Choroid plexus epithelial cell (primary cell): ENCODE measurements at regions not wholly inside any gene's neighbourhood (a gene's known extent, or its start where the extent isn't known, plus 50 kb on each side); places are given as distances from the start of the nearest gene placed in this dataset.
"Not testable (repeated sequence)": the region's sequence is repeated elsewhere in the genome, so short reads cannot be mapped to it uniquely, and the experiment has no call there.

Experiments
- DNase-seq: peaks from one replicate; pipeline ENCODE4 v3.0.0-alpha.2; 2010; ENCODE audit warnings: low read depth
- H3K4me3 ChIP-seq: 2 replicates; pipeline ENCODE4 v1.5.1; 2011; ENCODE audit warnings: low read depth, mild to moderate bottlenecking, control low read depth, low read length, moderate library complexity
- TF ChIP-seq, protein P1 (sequence below): conservative IDR thresholded peaks from 2 replicates; pipeline ENCODE4 v1.5.1; 2011; ENCODE audit warnings: low read depth, mild to moderate bottlenecking, control low read depth, inconsistent platforms, low read length, moderate library complexity

DNA sequence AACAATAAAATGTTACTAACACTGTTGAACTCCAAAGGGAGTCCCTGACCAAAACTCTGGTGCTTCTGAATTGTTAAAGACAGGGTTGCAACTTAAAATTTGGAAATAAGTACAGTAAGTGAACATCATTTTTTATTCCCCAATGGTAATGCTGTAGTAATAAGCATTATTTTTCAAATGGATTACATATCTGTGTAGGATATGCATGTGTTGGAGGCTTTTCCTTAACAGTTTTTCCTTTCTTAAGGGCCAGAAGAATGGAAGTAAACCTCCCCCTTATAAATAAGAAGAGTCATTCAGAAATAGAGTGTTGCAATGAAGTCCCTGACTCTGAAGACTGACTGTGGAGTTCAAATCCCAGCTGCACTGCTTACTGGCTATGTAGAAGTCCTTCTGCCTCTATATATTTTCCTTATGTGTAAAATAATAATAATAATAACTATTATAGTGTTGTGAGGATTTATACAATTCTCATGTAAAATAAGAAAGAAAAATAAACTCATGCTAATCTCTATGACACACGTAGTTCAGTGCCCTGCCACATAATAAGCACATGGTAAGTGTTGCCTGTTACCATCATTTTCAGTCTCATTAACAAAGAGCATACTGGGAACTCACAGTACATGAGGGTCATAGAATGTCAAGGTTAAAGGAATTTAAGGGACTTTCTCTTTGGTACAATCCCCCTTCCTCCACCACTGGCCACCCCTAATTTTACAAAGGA is 129.8 kb upstream of the SMLR1 start:
- H3K4me3 ChIP-seq = peak overlapping the region; percentile 12
- peak; percentile 23 for DNase-seq
- TF ChIP-seq, protein P1, sequence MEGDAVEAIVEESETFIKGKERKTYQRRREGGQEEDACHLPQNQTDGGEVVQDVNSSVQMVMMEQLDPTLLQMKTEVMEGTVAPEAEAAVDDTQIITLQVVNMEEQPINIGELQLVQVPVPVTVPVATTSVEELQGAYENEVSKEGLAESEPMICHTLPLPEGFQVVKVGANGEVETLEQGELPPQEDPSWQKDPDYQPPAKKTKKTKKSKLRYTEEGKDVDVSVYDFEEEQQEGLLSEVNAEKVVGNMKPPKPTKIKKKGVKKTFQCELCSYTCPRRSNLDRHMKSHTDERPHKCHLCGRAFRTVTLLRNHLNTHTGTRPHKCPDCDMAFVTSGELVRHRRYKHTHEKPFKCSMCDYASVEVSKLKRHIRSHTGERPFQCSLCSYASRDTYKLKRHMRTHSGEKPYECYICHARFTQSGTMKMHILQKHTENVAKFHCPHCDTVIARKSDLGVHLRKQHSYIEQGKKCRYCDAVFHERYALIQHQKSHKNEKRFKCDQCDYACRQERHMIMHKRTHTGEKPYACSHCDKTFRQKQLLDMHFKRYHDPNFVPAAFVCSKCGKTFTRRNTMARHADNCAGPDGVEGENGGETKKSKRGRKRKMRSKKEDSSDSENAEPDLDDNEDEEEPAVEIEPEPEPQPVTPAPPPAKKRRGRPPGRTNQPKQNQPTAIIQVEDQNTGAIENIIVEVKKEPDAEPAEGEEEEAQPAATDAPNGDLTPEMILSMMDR = no peak

DNA sequence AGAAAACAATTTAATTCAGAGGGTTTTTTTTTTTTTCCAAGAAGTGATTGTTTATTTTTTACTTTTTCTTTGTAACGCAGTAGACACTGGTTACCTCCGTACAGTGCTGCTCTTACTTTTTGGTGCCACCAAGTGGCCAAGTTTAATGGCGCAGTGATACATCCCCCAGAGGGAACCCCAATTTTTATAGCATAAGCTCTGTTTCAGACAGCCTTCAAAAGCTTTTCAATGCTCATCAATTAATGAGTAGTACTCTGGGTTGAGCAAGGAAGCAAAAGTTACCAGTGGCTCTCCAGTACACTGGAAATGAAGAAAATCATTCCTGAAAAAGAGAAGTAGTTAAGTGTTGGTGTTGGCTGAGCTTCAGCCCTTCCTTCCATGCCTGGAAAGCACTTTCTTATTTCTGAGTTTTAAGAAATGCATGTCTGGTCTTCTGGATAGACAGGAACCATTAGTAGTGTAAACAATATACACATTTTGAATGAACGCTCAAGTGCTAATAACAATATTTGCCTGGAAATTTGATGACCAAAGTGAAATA is 129.1 kb upstream of the SMLR1 start:
- TF ChIP-seq, protein P1 = peak; percentile 93
- peak; percentile 81 for DNase-seq
- peak overlapping the region; percentile 12 for H3K4me3 ChIP-seq

DNA sequence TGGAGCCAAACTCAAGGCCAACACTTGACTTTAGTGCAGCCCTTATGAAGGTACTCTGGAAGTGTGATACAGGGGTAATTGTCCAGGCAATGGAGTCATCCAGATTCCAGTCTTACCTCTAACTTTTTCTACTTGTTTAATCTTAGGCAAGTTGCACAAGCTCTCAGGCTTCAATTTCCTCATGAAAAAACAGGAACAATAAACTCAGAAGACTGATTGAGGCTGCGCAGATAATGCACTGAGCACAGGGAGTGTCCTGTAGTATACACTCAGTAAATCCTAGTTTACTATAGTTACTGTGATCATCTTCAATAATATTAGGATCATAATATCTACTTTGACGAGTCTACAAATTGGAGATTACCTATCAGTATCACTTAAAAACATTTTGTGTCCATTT is 127.5 kb upstream of the SMLR1 start:
- DNase-seq = no peak
- TF ChIP-seq, protein P1 = no peak
- no peak overlapping the region for H3K4me3 ChIP-seq

DNA sequence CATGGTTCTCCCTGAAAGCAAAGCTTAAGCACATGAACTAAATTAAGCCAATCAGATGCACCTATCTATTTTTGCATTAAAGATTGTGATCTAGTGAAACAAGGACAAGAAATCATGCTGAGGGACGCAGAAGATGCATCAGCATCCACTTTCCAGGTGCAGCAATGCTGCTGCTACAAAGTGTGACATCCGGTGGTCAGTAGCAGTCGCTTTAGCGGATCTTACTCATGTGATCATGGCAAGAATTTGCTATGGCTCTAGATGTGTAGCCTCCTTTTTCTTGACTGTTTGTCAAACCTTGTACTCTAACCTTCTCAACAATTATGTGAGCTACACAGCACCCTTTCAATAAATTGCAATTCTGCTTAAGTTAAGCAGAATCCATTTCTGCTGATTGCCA is 126.8 kb upstream of the SMLR1 start:
- no peak overlapping the region for H3K4me3 ChIP-seq
- TF ChIP-seq, protein P1 = no peak

DNA sequence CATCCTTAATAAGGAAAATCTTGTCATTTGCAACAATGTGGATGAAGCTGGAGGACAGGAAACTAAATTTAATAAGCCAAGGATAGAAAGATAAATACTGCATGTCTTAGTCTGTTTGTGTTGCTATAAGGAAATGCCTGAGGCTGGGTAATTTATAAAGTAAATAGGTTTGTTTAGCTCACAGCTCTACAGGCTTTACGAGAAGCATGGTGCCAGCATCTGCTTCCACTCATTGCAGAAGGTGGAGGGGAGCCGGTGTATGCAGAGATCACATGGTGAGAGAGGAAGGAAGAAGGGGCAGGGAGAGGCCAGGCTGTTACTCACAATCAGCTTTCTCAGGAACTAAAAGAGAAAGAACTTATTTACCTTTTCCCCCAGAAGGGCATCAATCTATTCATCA is 118.9 kb upstream of the SMLR1 start:
- TF ChIP-seq, protein P1 = no peak
- no peak overlapping the region for H3K4me3 ChIP-seq
- DNase-seq = peak; percentile 52

More for the DNA sequence above, 126.8 kb upstream of the SMLR1 start:
- no peak for DNase-seq

DNA sequence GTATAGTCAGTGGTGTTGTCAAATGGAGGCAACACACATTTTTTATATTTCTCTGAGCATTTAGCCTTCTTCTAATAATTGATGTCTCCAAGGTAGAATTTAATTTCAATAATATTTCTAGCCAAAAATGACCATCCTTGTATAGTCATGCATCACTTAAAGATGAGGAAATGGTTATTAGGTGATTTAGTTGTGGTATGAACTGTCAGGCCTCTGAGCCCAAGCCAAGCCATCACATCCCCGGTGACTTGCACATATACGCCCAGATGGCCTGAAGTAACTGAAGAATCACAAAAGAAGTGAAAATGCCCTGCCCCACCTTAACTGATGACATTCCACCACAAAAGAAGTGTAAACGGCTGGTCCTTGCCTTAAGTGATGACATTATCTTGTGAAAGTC is 115.6 kb upstream of the SMLR1 start:
- H3K4me3 ChIP-seq, DNase-seq: not testable (repeated sequence)

DNA sequence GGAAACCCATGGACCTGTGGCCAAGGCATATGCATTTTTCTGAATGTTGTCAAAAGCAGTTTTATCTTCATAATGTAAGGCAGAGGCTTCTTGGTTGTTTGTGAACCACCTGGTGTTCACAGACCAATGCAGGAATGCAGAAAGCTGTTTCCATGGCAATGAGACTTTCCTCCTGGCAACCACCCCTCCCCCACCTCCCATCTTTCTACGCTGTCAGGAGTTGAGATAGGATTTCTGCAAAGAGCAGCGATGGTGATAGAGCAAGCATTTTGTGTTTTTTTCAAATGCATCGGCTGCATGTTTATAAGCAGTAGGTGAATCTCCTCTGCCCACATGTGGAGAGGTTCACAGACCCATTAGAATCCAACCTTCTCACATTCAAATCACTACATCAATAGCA is 114.1 kb upstream of the SMLR1 start:
- no peak overlapping the region for H3K4me3 ChIP-seq
- TF ChIP-seq, protein P1 = no peak
- peak; percentile 31 for DNase-seq
